Hepatocyte (in vitro differentiated cells): ENCODE measurements at regions not wholly inside any gene's neighbourhood (a gene's known extent, or its start where the extent isn't known, plus 50 kb on each side); places are given as distances from the start of the nearest gene placed in this dataset.

ENCODE experiments used
- DNase-seq: peaks from one replicate; pipeline ENCODE4 v3.0.0-alpha.2; 2016; ENCODE audit warnings: low spot score
- H2AFZ ChIP-seq: fragments of 200-600 bp; sonication (generic); 2 replicates; pipeline ENCODE4 v1.6.0; 2016; ENCODE audit warnings: antibody characterized with exemption, mild to moderate bottlenecking
- H3K27ac ChIP-seq: fragments of 200-600 bp; sonication (generic); 2 replicates; pipeline ENCODE4 v1.5.1; 2016; ENCODE audit warnings: mild to moderate bottlenecking
- H3K27me3 ChIP-seq: fragments of 200-600 bp; sonication (generic); 2 replicates; pipeline ENCODE4 v1.6.1; 2016
- H3K36me3 ChIP-seq: fragments of 200-600 bp; sonication (generic); replicated peaks from 2 replicates; pipeline ENCODE4 v1.5.1; 2016; ENCODE audit warnings: low read depth; ENCODE audit not compliant: insufficient read depth
- H3K4me1 ChIP-seq: fragments of 200-600 bp; sonication (generic); 2 replicates; pipeline ENCODE4 v1.5.1; 2016; ENCODE audit warnings: mild to moderate bottlenecking, moderate library complexity; ENCODE audit not compliant: insufficient read depth
- H3K4me2 ChIP-seq: fragments of 200-600 bp; sonication (generic); 2 replicates; pipeline ENCODE4 v1.6.0; 2016
- H3K4me3 ChIP-seq: fragments of 200-600 bp; sonication (generic); 2 replicates; pipeline ENCODE4 v1.5.1; 2016; ENCODE audit warnings: mild to moderate bottlenecking
- H3K79me2 ChIP-seq: fragments of 200-600 bp; sonication (generic); 2 replicates; pipeline ENCODE4 v1.6.0; 2017; ENCODE audit warnings: mild to moderate bottlenecking
- H3K9me2 ChIP-seq: fragments of 200-600 bp; sonication (generic); replicated peaks from 2 replicates; pipeline ENCODE4 v1.6.0; 2017; ENCODE audit warnings: mild to moderate bottlenecking; ENCODE audit not compliant: insufficient read depth
- H3K9me3 ChIP-seq: fragments of 200-600 bp; sonication (generic); 2 replicates; pipeline ENCODE4 v1.5.1; 2016; ENCODE audit warnings: low read depth, mild to moderate bottlenecking
- H4K20me1 ChIP-seq: fragments of 200-600 bp; sonication (generic); 2 replicates; pipeline ENCODE4 v1.6.0; 2016; ENCODE audit warnings: mild to moderate bottlenecking; ENCODE audit not compliant: insufficient read depth, poor library complexity, severe bottlenecking
- CTCF ChIP-seq: fragments of 200-600 bp; sonication (generic); IDR thresholded peaks from 2 replicates; pipeline ENCODE4 v1.5.1; 2016; ENCODE audit warnings: antibody characterized with exemption, mild to moderate bottlenecking; ENCODE audit not compliant: poor library complexity
- EZH2 ChIP-seq: fragments of 200-600 bp; sonication (generic); IDR thresholded peaks from 2 replicates; pipeline ENCODE4 v1.6.1; 2016; ENCODE audit warnings: antibody characterized with exemption, mild to moderate bottlenecking, borderline replicate concordance
- EZH2phosphoT487 ChIP-seq: fragments of 200-600 bp; sonication (generic); IDR thresholded peaks from one replicate; pipeline ENCODE4 v1.6.1; 2018; ENCODE audit warnings: antibody characterized with exemption, mild to moderate bottlenecking, low read depth, moderate library complexity; ENCODE audit not compliant: unreplicated experiment, severe bottlenecking
- WGBS: methylation state at CpG from one replicate; pipeline ENCODE4 v1.1.6; 2016; ENCODE audit warnings: low lambda C conversion rate; ENCODE audit errors: missing lambda C conversion rate; 5-methylcytosine and 5-hydroxymethylcytosine counted together

GRCh38 chr4:136007991-136008390 lies 1524.3 kb downstream of the PCDH18 start:
- TF ChIP-seq EZH2 (no peak), EZH2phosphoT487 (no peak), CTCF (no peak)
- H3K27me3 ChIP-seq: no peaks in the 10 kb centered on the region
- DNase-seq: no peak
- no peaks in the 10 kb centered on the region for H3K79me2 ChIP-seq
- 75% methylated on average over 4 of the region's 4 CpGs for WGBS
- H3K4me1 ChIP-seq: no peaks in the 10 kb centered on the region
- no peak overlapping the region for H3K27ac ChIP-seq
- no peaks in the 10 kb centered on the region for H3K9me3 ChIP-seq
- H3K9me2 ChIP-seq: no peaks in the 10 kb centered on the region
- H3K36me3 ChIP-seq: no peaks in the 10 kb centered on the region
- no peak overlapping the region for H2AFZ ChIP-seq
- no peak overlapping the region for H3K4me2 ChIP-seq
- no peaks in the 10 kb centered on the region for H4K20me1 ChIP-seq
- H3K4me3 ChIP-seq: no peak overlapping the region

GRCh38 chr4:136002316-136002715 lies 1530.0 kb downstream of the PCDH18 start:
- no peak overlapping the region for H3K27ac ChIP-seq
- H3K79me2 ChIP-seq: no peaks in the 10 kb centered on the region
- H3K4me3 ChIP-seq: no peak overlapping the region
- no peaks in the 10 kb centered on the region for H3K4me1 ChIP-seq
- no peaks in the 10 kb centered on the region for H4K20me1 ChIP-seq
- TF ChIP-seq CTCF (no peak), EZH2 (no peak), EZH2phosphoT487 (no peak)
- no peaks in the 10 kb centered on the region for H3K9me3 ChIP-seq
- no peak overlapping the region for H3K4me2 ChIP-seq
- no peaks in the 10 kb centered on the region for H3K36me3 ChIP-seq
- 100% methylated on average over 1 of the region's 1 CpG for WGBS
- no peaks in the 10 kb centered on the region for H3K9me2 ChIP-seq
- H2AFZ ChIP-seq: no peak overlapping the region
- H3K27me3 ChIP-seq: no peaks in the 10 kb centered on the region
- no peak for DNase-seq

GRCh38 chr4:136001791-136002190 lies 1530.5 kb downstream of the PCDH18 start:
- Histone ChIP-seq H2AFZ (no peak overlapping the region), H3K4me1 (no peaks in the 10 kb centered on the region), H3K4me2 (no peak overlapping the region), H3K27me3 (no peaks in the 10 kb centered on the region), H3K9me3 (no peaks in the 10 kb centered on the region), H3K27ac (no peak overlapping the region), H4K20me1 (no peaks in the 10 kb centered on the region), H3K79me2 (no peaks in the 10 kb centered on the region), H3K9me2 (no peaks in the 10 kb centered on the region), H3K4me3 (no peak overlapping the region), H3K36me3 (no peaks in the 10 kb centered on the region)
- no peak for DNase-seq
- TF ChIP-seq CTCF (no peak), EZH2phosphoT487 (no peak), EZH2 (no peak)
- 77% methylated on average over 2 of the region's 2 CpGs for WGBS

- Histone ChIP-seq H3K27ac (no peak overlapping the region), H2AFZ (no peak overlapping the region), H3K4me2 (no peak overlapping the region), H3K4me3 (no peak overlapping the region), H3K4me1 (no peaks in the 10 kb centered on the region), H3K27me3 (no peaks in the 10 kb centered on the region), H3K9me2 (no peaks in the 10 kb centered on the region), H4K20me1 (no peaks in the 10 kb centered on the region), H3K36me3 (no peaks in the 10 kb centered on the region), H3K9me3 (no peaks in the 10 kb centered on the region), H3K79me2 (no peaks in the 10 kb centered on the region)
- no peak for DNase-seq
- WGBS: 67% methylated on average over 1 of the region's 1 CpG
- TF ChIP-seq EZH2phosphoT487: no peak
- TF ChIP-seq CTCF: no peak
- no peak for TF ChIP-seq EZH2
Measured at GRCh38 chr4:136000246-136000645, 1532.0 kb downstream of the PCDH18 start.
